ENCODE measurements at regions not wholly inside any gene's neighbourhood (a gene's known extent, or its start where the extent isn't known, plus 50 kb on each side); places are given as distances from the start of the nearest gene placed in this dataset.

GRCh38 chr16:76724181-76724580, 447.0 kb downstream of the CNTNAP4 start:
- no peak for DNase-seq (ENCODE audit: extremely low spot score, unreplicated experiment)
- Mint-ChIP-seq H3K36me3 (no peaks in the 10 kb centered on the region), H3K27ac (no peak overlapping the region)

GRCh38 chr16:76729525-76729924, 452.3 kb downstream of the CNTNAP4 start:
- H3K9me3 Mint-ChIP-seq, result no peaks in the 10 kb centered on the region
- no peak for TF ChIP-seq CTCF (conservative IDR thresholded peaks at IDR 0.05)
- peaks cover 6% of the 10 kb centered on the region for H3K27me3 Mint-ChIP-seq
- H3K27ac Mint-ChIP-seq, result no peak overlapping the region
- no peak overlapping the region for H3K4me3 Mint-ChIP-seq
- no peaks in the 10 kb centered on the region for H3K4me1 Mint-ChIP-seq (ENCODE audit: unreplicated experiment)
- no peaks in the 10 kb centered on the region for H3K36me3 Mint-ChIP-seq
- DNase-seq (ENCODE audit: extremely low spot score, unreplicated experiment), result no peak

More at GRCh38 chr16:76724181-76724580, 447.0 kb downstream of the CNTNAP4 start:
- H3K27me3 Mint-ChIP-seq, result no peaks in the 10 kb centered on the region
- TF ChIP-seq CTCF (conservative IDR thresholded peaks at IDR 0.05), result no peak
- no peak overlapping the region for H3K4me3 Mint-ChIP-seq
- no peaks in the 10 kb centered on the region for H3K4me1 Mint-ChIP-seq (ENCODE audit: unreplicated experiment)
- no peaks in the 10 kb centered on the region for H3K9me3 Mint-ChIP-seq

GRCh38 chr16:76732894-76733293, 455.7 kb downstream of the CNTNAP4 start:
- Mint-ChIP-seq H3K4me1 (ENCODE audit: unreplicated experiment) (no peaks in the 10 kb centered on the region), H3K9me3 (no peaks in the 10 kb centered on the region), H3K27me3 (peaks cover 8% of the 10 kb centered on the region), H3K36me3 (no peaks in the 10 kb centered on the region), H3K4me3 (no peak overlapping the region), H3K27ac (no peak overlapping the region)
- no peak for TF ChIP-seq CTCF (conservative IDR thresholded peaks at IDR 0.05)
- DNase-seq (ENCODE audit: extremely low spot score, unreplicated experiment), result no peak

- TF ChIP-seq CTCF (conservative IDR thresholded peaks at IDR 0.05), result no peak
- Mint-ChIP-seq H3K27me3 (peaks cover 2% of the 10 kb centered on the region), H3K4me3 (no peak overlapping the region), H3K36me3 (no peaks in the 10 kb centered on the region), H3K4me1 (ENCODE audit: unreplicated experiment) (no peaks in the 10 kb centered on the region), H3K9me3 (no peaks in the 10 kb centered on the region), H3K27ac (no peak overlapping the region)
- DNase-seq (ENCODE audit: extremely low spot score, unreplicated experiment), result no peak
These were observed 449.4 kb upstream of the MON1B start for GRCh38 chr16:76741623-76742022.

GRCh38 chr16:76748461-76749348, 442.3 kb upstream of the MON1B start:
- Mint-ChIP-seq H3K9me3 (no peaks in the 10 kb centered on the region), H3K27ac (no peak overlapping the region), H3K4me1 (ENCODE audit: unreplicated experiment) (peaks cover 6% of the 10 kb centered on the region), H3K4me3 (no peak overlapping the region), H3K36me3 (no peaks in the 10 kb centered on the region), H3K27me3 (peaks cover 6% of the 10 kb centered on the region)
- DNase-seq (ENCODE audit: extremely low spot score, unreplicated experiment), result no peak
- TF ChIP-seq CTCF (conservative IDR thresholded peaks at IDR 0.05), result no peak

Measured in type B pancreatic cell (in vitro differentiated cells).